22Rv1 (cell line): ENCODE measurements at regions not wholly inside any gene's neighbourhood (a gene's known extent, or its start where the extent isn't known, plus 50 kb on each side); places are given as distances from the start of the nearest gene placed in this dataset.
A peak's percentile ranks its signal among the peaks of the same experiment; 100 is the strongest.

Source experiments
- H3K27ac ChIP-seq: fragments of 450-650 bp; 2 replicates; pipeline ENCODE4 v1.5.1; 2017
- CTCF ChIP-seq: fragments of 450-650 bp; IDR thresholded peaks from 2 replicates; pipeline ENCODE4 v1.5.1; 2017; ENCODE audit warnings: mild to moderate bottlenecking
- ZFX ChIP-seq: fragments of 450-650 bp; IDR thresholded peaks from 2 replicates; pipeline ENCODE4 v1.6.1; 2017; ENCODE audit warnings: antibody characterized with exemption, borderline replicate concordance

- no peak for TF ChIP-seq ZFX
- peak; percentile 20; the same call in 1 of the 2 replicates for TF ChIP-seq CTCF
- H3K27ac ChIP-seq = no peak overlapping the region
These were observed 70.0 kb upstream of the PAX7 start for GRCh38 chr1:18560692-18561091.

- no peak overlapping the region for H3K27ac ChIP-seq
- TF ChIP-seq ZFX (no peak), CTCF (no peak)
These were observed 68.7 kb upstream of the PAX7 start for GRCh38 chr1:18561967-18562366.

- TF ChIP-seq ZFX (no peak), CTCF (no peak)
- no peak overlapping the region for H3K27ac ChIP-seq
These were observed 66.0 kb upstream of the PAX7 start for GRCh38 chr1:18564676-18565075.

GRCh38 chr1:18565321-18565720 lies 65.3 kb upstream of the PAX7 start:
- H3K27ac ChIP-seq = no peak overlapping the region
- TF ChIP-seq ZFX = no peak
- TF ChIP-seq CTCF = no peak

- H3K27ac ChIP-seq = no peak overlapping the region
- TF ChIP-seq ZFX (no peak), CTCF (no peak)
These were observed 62.2 kb upstream of the PAX7 start for GRCh38 chr1:18568489-18568888.

GRCh38 chr1:18569251-18569650 lies 61.4 kb upstream of the PAX7 start:
- H3K27ac ChIP-seq = no peak overlapping the region
- TF ChIP-seq ZFX (no peak), CTCF (no peak)

- no peak overlapping the region for H3K27ac ChIP-seq
- no peak for TF ChIP-seq ZFX
- TF ChIP-seq CTCF = no peak
These were observed 60.7 kb upstream of the PAX7 start for GRCh38 chr1:18569811-18570545.
